ENCODE measurements at regions not wholly inside any gene's neighbourhood (a gene's known extent, or its start where the extent isn't known, plus 50 kb on each side); places are given as distances from the start of the nearest gene placed in this dataset.
"Not testable (repeated sequence)": the region's sequence is repeated elsewhere in the genome, so short reads cannot be mapped to it uniquely, and the experiment has no call there.

GRCh38 chr20:29087887-29088286 is 2169.6 kb upstream of the DEFB115 start:
- not testable (repeated sequence) for H3K36me3 Mint-ChIP-seq (ENCODE audit: insufficient read depth in 2 of 2); H3K4me3 Mint-ChIP-seq; DNase-seq; H3K27me3 Mint-ChIP-seq (ENCODE audit: low read depth); H3K27ac Mint-ChIP-seq; H3K4me1 Mint-ChIP-seq (ENCODE audit: low read depth); ATAC-seq (replicated peaks in 1 of 2)
- H3K9me3 Mint-ChIP-seq: peaks cover 17 to 22% of the 10 kb centered on the region in 2 donors

DNA sequence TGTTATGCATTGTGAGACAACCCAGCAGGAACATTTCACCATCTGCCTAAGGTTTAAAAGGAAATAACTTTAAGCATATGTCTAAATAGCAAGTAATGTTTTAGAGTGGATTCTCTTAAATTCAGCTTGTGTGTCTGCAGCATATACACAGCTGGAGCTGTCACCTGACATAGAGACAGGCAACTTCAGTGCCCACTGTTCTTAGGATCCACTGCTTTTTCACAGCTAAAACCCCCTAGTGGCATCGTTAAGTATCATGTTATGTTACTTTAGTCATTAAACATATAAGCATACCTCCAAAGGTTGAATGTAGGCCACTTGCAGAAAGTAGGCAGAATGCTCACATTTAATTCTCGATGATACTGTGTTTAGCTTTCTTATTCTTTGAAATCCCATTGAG is 2169.0 kb upstream of the DEFB115 start:
- not testable (repeated sequence) for H3K36me3 Mint-ChIP-seq (ENCODE audit: insufficient read depth in 2 of 2); H3K27ac Mint-ChIP-seq; H3K4me1 Mint-ChIP-seq (ENCODE audit: low read depth); DNase-seq; H3K27me3 Mint-ChIP-seq (ENCODE audit: low read depth); H3K4me3 Mint-ChIP-seq; ATAC-seq (replicated peaks in 1 of 2)
- peaks cover 15 to 22% of the 10 kb centered on the region in 2 donors for H3K9me3 Mint-ChIP-seq

- ATAC-seq (replicated peaks in 1 of 2); DNase-seq; H3K4me3 Mint-ChIP-seq; H3K4me1 Mint-ChIP-seq (ENCODE audit: low read depth); H3K27ac Mint-ChIP-seq; H3K36me3 Mint-ChIP-seq (ENCODE audit: insufficient read depth in 2 of 2); H3K27me3 Mint-ChIP-seq (ENCODE audit: low read depth): not testable (repeated sequence)
- H3K9me3 Mint-ChIP-seq: peaks cover 14 to 19% of the 10 kb centered on the region in 2 donors
Measured at GRCh38 chr20:29089409-29089808, 2168.1 kb upstream of the DEFB115 start.

GRCh38 chr20:29093958-29094357 is 2163.5 kb upstream of the DEFB115 start:
- not testable (repeated sequence) for ATAC-seq (replicated peaks in 1 of 2); H3K4me1 Mint-ChIP-seq (ENCODE audit: low read depth); H3K27ac Mint-ChIP-seq; H3K4me3 Mint-ChIP-seq; DNase-seq; H3K27me3 Mint-ChIP-seq (ENCODE audit: low read depth); H3K36me3 Mint-ChIP-seq (ENCODE audit: insufficient read depth in 2 of 2); H3K9me3 Mint-ChIP-seq

- H3K4me3 Mint-ChIP-seq; H3K36me3 Mint-ChIP-seq (ENCODE audit: insufficient read depth in 2 of 2); H3K9me3 Mint-ChIP-seq; ATAC-seq (replicated peaks in 1 of 2); H3K4me1 Mint-ChIP-seq (ENCODE audit: low read depth); DNase-seq; H3K27me3 Mint-ChIP-seq (ENCODE audit: low read depth); H3K27ac Mint-ChIP-seq: not testable (repeated sequence)
Measured at GRCh38 chr20:29096695-29097094, 2160.8 kb upstream of the DEFB115 start.

GRCh38 chr20:29107884-29108283 is 2149.6 kb upstream of the DEFB115 start:
- H3K27ac Mint-ChIP-seq; H3K4me3 Mint-ChIP-seq; H3K4me1 Mint-ChIP-seq (ENCODE audit: low read depth); ATAC-seq (replicated peaks in 1 of 2); H3K27me3 Mint-ChIP-seq (ENCODE audit: low read depth); H3K36me3 Mint-ChIP-seq (ENCODE audit: insufficient read depth in 2 of 2); DNase-seq: not testable (repeated sequence)
- peaks cover 10 to 12% of the 10 kb centered on the region in 2 donors for H3K9me3 Mint-ChIP-seq

DNA sequence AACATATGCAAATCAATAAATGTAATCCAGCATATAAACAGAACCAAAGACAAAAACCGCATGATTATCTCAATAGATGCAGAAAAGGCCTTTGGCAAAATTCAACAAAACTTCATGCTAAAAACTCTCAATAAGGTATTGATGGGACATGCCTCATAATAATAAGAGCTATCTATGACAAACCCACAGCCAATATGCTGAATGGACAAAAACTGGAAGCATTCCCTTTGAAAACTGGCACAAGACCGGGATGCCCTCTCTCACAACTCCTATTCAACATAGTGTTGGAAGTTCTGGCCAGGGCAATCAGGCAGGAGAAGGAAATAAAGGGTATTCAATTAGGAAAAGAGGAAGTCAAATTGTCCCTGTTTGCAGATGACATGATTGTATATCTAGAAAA is 2148.1 kb upstream of the DEFB115 start:
- H3K27me3 Mint-ChIP-seq (ENCODE audit: low read depth); DNase-seq; H3K36me3 Mint-ChIP-seq (ENCODE audit: insufficient read depth in 2 of 2); H3K4me1 Mint-ChIP-seq (ENCODE audit: low read depth); H3K27ac Mint-ChIP-seq; H3K4me3 Mint-ChIP-seq; ATAC-seq (replicated peaks in 1 of 2): not testable (repeated sequence)
- H3K9me3 Mint-ChIP-seq: peaks cover 16 to 18% of the 10 kb centered on the region in 2 donors

- not testable (repeated sequence) for H3K27me3 Mint-ChIP-seq (ENCODE audit: low read depth); H3K4me1 Mint-ChIP-seq (ENCODE audit: low read depth); H3K4me3 Mint-ChIP-seq; DNase-seq; H3K27ac Mint-ChIP-seq; H3K36me3 Mint-ChIP-seq (ENCODE audit: insufficient read depth in 2 of 2); ATAC-seq (replicated peaks in 1 of 2)
- H3K9me3 Mint-ChIP-seq: peaks cover 25 to 29% of the 10 kb centered on the region in 2 donors
Measured at GRCh38 chr20:29115097-29115496, 2142.4 kb upstream of the DEFB115 start.

DNA sequence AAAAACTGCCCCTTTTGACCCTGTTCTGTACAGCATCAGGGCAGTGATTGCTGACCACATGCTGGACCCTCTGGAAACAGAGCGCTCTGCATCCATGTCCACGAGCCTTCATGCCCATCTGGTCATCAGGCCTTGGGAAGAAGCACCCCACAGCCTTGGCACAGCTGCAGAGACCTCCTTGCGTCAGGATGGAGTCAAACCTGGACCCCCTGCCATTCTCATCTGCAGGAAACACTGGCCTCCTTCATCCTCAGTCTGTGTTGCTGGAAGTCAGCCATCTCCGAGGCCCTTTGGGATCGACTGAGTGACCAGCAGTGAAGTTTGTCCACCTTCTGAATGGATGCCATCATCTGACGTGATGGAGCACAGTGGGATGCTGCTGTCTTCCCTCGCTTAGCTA is 2138.3 kb upstream of the DEFB115 start:
- Mint-ChIP-seq H3K27me3 (ENCODE audit: low read depth) (no peaks in the 10 kb centered on the region), H3K27ac (no peak overlapping the region), H3K4me1 (ENCODE audit: low read depth) (no peaks in the 10 kb centered on the region), H3K4me3 (no peak overlapping the region), H3K36me3 (ENCODE audit: insufficient read depth in 2 of 2) (peaks cover 5 to 11% of the 10 kb centered on the region in 2 donors), H3K9me3 (peaks cover 25 to 26% of the 10 kb centered on the region in 2 donors)
- DNase-seq (no peak), ATAC-seq (replicated peaks in 1 of 2) (no peak)

DNA sequence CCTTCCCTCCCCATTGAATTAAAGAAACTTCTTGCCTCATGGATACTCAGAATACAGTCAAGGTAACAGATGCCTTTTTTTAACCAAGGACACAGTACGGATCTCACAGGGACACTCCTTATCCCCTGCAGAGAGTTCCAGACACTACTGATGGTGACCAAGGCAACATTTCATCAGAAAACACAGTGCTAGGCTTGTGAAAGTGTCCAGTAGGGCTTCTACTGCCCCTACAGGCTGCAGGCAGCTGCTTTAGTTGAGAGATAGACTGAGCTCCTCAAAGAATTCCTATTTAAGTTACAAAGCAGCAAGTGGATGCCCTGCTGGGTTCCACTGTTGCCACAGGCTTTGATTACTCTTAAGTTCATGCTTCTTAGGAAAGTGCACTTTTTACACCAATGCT is 2137.8 kb upstream of the DEFB115 start:
- not testable (repeated sequence) for H3K4me3 Mint-ChIP-seq; DNase-seq; H3K4me1 Mint-ChIP-seq (ENCODE audit: low read depth); ATAC-seq (replicated peaks in 1 of 2); H3K27me3 Mint-ChIP-seq (ENCODE audit: low read depth); H3K27ac Mint-ChIP-seq
- Mint-ChIP-seq H3K9me3 (peaks cover 23 to 29% of the 10 kb centered on the region in 2 donors), H3K36me3 (ENCODE audit: insufficient read depth in 2 of 2) (peaks cover 5 to 11% of the 10 kb centered on the region in 2 donors)

GRCh38 chr20:29120088-29120487 is 2137.4 kb upstream of the DEFB115 start:
- ATAC-seq (replicated peaks in 1 of 2); H3K4me3 Mint-ChIP-seq; H3K27me3 Mint-ChIP-seq (ENCODE audit: low read depth); H3K4me1 Mint-ChIP-seq (ENCODE audit: low read depth); H3K27ac Mint-ChIP-seq; DNase-seq: not testable (repeated sequence)
- peaks cover 5 to 11% of the 10 kb centered on the region in 2 donors for H3K36me3 Mint-ChIP-seq (ENCODE audit: insufficient read depth in 2 of 2)
- peaks cover 25 to 28% of the 10 kb centered on the region in 2 donors for H3K9me3 Mint-ChIP-seq

DNA sequence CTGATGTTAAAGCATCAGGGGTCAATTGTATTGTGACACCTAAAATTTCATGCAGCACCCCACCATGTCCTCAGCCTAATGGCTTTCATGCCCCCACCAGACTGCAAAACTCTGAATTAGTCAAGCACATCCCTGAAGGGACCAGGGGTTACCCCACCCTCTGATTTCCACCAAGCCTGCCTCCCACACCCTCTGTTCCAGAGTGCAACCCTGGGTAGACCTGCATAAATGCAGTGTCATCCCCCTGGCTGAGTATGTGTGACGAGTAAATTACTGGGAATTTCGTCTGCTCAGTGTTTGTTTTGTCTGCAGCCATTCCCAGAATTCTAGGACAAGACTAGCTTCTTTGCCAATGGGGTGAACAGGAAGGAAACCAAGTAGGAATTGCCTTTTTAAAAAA is 2136.9 kb upstream of the DEFB115 start:
- H3K4me3 Mint-ChIP-seq; DNase-seq; ATAC-seq (replicated peaks in 1 of 2); H3K27ac Mint-ChIP-seq; H3K27me3 Mint-ChIP-seq (ENCODE audit: low read depth); H3K4me1 Mint-ChIP-seq (ENCODE audit: low read depth): not testable (repeated sequence)
- Mint-ChIP-seq H3K36me3 (ENCODE audit: insufficient read depth in 2 of 2) (peaks cover 5 to 11% of the 10 kb centered on the region in 2 donors), H3K9me3 (peaks cover 24 to 26% of the 10 kb centered on the region in 2 donors)

DNA sequence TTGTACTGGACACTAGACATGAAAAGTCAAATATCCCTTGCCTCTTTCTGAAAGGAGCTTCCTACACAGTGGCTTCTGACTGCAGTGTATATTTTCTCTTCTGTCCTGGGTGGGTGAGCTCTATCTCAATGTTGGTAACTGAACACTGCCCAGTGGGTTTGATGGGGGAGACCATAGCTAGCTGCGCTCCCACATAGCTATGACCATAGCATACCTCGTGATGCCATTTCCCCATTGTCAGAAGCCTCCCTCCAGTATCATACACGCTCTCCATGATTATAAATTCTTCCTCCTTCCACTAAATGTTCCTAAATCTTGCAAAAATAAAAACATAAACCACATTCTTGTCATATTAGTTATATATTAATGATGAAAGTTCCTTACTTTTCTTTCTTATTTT is 2134.7 kb upstream of the DEFB115 start:
- peaks cover 12 to 20% of the 10 kb centered on the region in 2 donors for H3K9me3 Mint-ChIP-seq
- not testable (repeated sequence) for H3K27me3 Mint-ChIP-seq (ENCODE audit: low read depth); ATAC-seq (replicated peaks in 1 of 2); H3K27ac Mint-ChIP-seq; DNase-seq; H3K4me1 Mint-ChIP-seq (ENCODE audit: low read depth); H3K4me3 Mint-ChIP-seq
- peaks cover 5 to 11% of the 10 kb centered on the region in 2 donors for H3K36me3 Mint-ChIP-seq (ENCODE audit: insufficient read depth in 2 of 2)

GRCh38 chr20:29123861-29124260 is 2133.6 kb upstream of the DEFB115 start:
- H3K4me1 Mint-ChIP-seq (ENCODE audit: low read depth): no peaks in the 10 kb centered on the region
- no peak overlapping the region for H3K4me3 Mint-ChIP-seq
- H3K36me3 Mint-ChIP-seq (ENCODE audit: insufficient read depth in 2 of 2): peaks cover 5 to 11% of the 10 kb centered on the region in 2 donors
- H3K27ac Mint-ChIP-seq: no peak overlapping the region
- H3K27me3 Mint-ChIP-seq (ENCODE audit: low read depth): no peaks in the 10 kb centered on the region
- ATAC-seq (replicated peaks in 1 of 2) (no peak), DNase-seq (no peak)
- peaks cover 11 to 19% of the 10 kb centered on the region in 2 donors for H3K9me3 Mint-ChIP-seq

All from activated T-cell treated with anti-CD3 and anti-CD28 coated beads, Interleukin-2, amount 50 U/mL, for 72 hours (primary cell).